Smooth muscle cell (in vitro differentiated cells): ENCODE measurements at regions not wholly inside any gene's neighbourhood (a gene's known extent, or its start where the extent isn't known, plus 50 kb on each side); places are given as distances from the start of the nearest gene placed in this dataset.

Experiments used
- DNase-seq: peaks from one replicate; lab custom pipeline; 2025; ENCODE audit not compliant: unreplicated experiment; lab: John Stamatoyannopoulos, UW
- H2AFZ ChIP-seq: fragments of 200-600 bp; sonication (generic); 2 replicates; pipeline ENCODE4 v1.6.0; 2016; ENCODE audit warnings: antibody characterized with exemption, low read depth, mild to moderate bottlenecking
- H3F3A ChIP-seq: fragments of 200-600 bp; sonication (generic); 2 replicates; pipeline ENCODE4 v1.6.0; 2017; ENCODE audit warnings: antibody characterized with exemption, low read depth
- H3K27ac ChIP-seq: fragments of 200-600 bp; sonication (generic); 2 replicates; pipeline ENCODE4 v1.5.1; 2016; ENCODE audit warnings: low read depth, mild to moderate bottlenecking
- H3K27me3 ChIP-seq: fragments of 200-600 bp; sonication (generic); 2 replicates; pipeline ENCODE4 v1.6.1; 2016; ENCODE audit warnings: low read depth, mild to moderate bottlenecking
- H3K36me3 ChIP-seq: fragments of 200-600 bp; sonication (generic); 2 replicates; pipeline ENCODE4 v1.5.1; 2016; ENCODE audit warnings: low read depth
- H3K4me1 ChIP-seq: fragments of 200-600 bp; sonication (generic); 2 replicates; pipeline ENCODE4 v1.5.1; 2016; ENCODE audit warnings: low read depth
- H3K4me2 ChIP-seq: fragments of 200-600 bp; sonication (generic); 2 replicates; pipeline ENCODE4 v1.6.0; 2016; ENCODE audit warnings: mild to moderate bottlenecking
- H3K4me3 ChIP-seq: fragments of 200-600 bp; sonication (generic); 2 replicates; pipeline ENCODE4 v1.5.1; 2016; ENCODE audit warnings: mild to moderate bottlenecking
- H3K79me2 ChIP-seq: fragments of 200-600 bp; sonication (generic); 2 replicates; pipeline ENCODE4 v1.6.0; 2016; ENCODE audit warnings: low read depth, mild to moderate bottlenecking
- H3K9ac ChIP-seq: fragments of 200-600 bp; sonication (generic); 2 replicates; pipeline ENCODE4 v1.6.0; 2016; ENCODE audit warnings: low read depth
- H3K9me3 ChIP-seq: fragments of 200-600 bp; sonication (generic); replicated peaks from 2 replicates; pipeline ENCODE4 v1.5.1; 2016; ENCODE audit warnings: low read depth
- H4K20me1 ChIP-seq: fragments of 200-600 bp; sonication (generic); 2 replicates; pipeline ENCODE4 v1.6.0; 2016; ENCODE audit warnings: low read depth
- WGBS: methylation state at CpG from one replicate; pipeline ENCODE4 v1.1.7; 2016; ENCODE audit warnings: low lambda C conversion rate; 5-methylcytosine and 5-hydroxymethylcytosine counted together
- TF ChIP-seq, protein P1 (sequence below): fragments of 200-600 bp; sonication (generic); IDR thresholded peaks from 2 replicates; pipeline ENCODE4 v1.5.1; 2017; ENCODE audit warnings: borderline replicate concordance, mild to moderate bottlenecking, antibody characterized with exemption; ENCODE audit not compliant: insufficient read depth, poor library complexity, severe bottlenecking

DNA sequence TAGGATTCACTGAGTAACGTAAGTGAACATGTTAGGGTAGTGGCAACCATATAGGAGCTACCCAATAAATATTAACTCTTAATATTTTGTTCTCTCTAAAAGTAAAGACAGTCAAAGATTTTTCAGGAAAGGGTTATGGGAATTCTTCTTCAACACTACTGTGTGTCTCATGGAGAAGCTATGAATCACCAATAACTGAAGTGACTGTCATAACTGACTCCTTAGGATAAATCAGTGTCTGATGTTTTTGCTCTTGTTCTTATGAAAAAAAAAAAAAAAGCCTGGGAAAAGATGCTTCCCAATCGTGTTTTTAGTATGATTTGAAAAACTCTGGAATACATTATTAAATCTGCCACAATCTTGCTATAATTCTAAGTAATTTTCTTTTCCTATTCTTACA, 111.2 kb upstream of the CEP126 start:
- 89% methylated on average over 2 of the region's 2 CpGs for WGBS
- H2AFZ ChIP-seq: no peak overlapping the region

DNA sequence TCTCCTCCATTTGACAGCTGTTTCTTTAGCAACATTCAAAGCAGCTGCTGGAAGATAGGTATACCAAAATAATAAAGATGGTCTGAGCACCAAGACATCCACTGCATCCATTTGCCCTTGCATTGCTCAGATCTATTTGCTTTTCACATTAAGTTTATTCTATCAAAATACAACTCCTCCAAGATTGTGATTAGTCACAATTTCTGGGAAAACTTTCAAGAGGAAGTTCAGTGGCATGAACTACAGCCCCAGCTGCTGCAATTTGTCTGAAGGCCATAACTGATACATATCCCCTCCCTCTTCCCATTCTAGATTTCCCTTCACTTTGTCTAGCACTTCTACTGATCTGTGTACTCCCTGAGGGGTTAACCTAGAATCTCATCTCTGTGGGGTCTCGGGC, 117.5 kb upstream of the CEP126 start:
- no peaks in the 10 kb centered on the region for H3K27me3 ChIP-seq
- H3K9ac ChIP-seq: no peak overlapping the region
- no peaks in the 10 kb centered on the region for H4K20me1 ChIP-seq
- H3K4me2 ChIP-seq: no peak overlapping the region
- no peaks in the 10 kb centered on the region for H3K4me1 ChIP-seq
- 91% methylated on average over 1 of the region's 1 CpG for WGBS
- no peaks in the 10 kb centered on the region for H3K9me3 ChIP-seq
- TF ChIP-seq, protein P1, sequence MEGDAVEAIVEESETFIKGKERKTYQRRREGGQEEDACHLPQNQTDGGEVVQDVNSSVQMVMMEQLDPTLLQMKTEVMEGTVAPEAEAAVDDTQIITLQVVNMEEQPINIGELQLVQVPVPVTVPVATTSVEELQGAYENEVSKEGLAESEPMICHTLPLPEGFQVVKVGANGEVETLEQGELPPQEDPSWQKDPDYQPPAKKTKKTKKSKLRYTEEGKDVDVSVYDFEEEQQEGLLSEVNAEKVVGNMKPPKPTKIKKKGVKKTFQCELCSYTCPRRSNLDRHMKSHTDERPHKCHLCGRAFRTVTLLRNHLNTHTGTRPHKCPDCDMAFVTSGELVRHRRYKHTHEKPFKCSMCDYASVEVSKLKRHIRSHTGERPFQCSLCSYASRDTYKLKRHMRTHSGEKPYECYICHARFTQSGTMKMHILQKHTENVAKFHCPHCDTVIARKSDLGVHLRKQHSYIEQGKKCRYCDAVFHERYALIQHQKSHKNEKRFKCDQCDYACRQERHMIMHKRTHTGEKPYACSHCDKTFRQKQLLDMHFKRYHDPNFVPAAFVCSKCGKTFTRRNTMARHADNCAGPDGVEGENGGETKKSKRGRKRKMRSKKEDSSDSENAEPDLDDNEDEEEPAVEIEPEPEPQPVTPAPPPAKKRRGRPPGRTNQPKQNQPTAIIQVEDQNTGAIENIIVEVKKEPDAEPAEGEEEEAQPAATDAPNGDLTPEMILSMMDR: no peak
- H3F3A ChIP-seq: no peaks in the 10 kb centered on the region
- no peak overlapping the region for H3K27ac ChIP-seq
- H3K4me3 ChIP-seq: no peak overlapping the region
- no peaks in the 10 kb centered on the region for H3K36me3 ChIP-seq
- no peak overlapping the region for H2AFZ ChIP-seq
- H3K79me2 ChIP-seq: no peaks in the 10 kb centered on the region
- DNase-seq: no peak

More for the DNA sequence above, 111.2 kb upstream of the CEP126 start:
- no peaks in the 10 kb centered on the region for H3F3A ChIP-seq
- no peak for DNase-seq
- H3K4me3 ChIP-seq: no peak overlapping the region
- H3K79me2 ChIP-seq: no peaks in the 10 kb centered on the region
- no peaks in the 10 kb centered on the region for H3K9me3 ChIP-seq
- H3K4me1 ChIP-seq: no peaks in the 10 kb centered on the region
- H3K36me3 ChIP-seq: no peaks in the 10 kb centered on the region
- H4K20me1 ChIP-seq: no peaks in the 10 kb centered on the region
- no peaks in the 10 kb centered on the region for H3K27me3 ChIP-seq
- H3K9ac ChIP-seq: no peak overlapping the region
- no peak overlapping the region for H3K4me2 ChIP-seq
- H3K27ac ChIP-seq: no peak overlapping the region
- TF ChIP-seq, protein P1: no peak

DNA sequence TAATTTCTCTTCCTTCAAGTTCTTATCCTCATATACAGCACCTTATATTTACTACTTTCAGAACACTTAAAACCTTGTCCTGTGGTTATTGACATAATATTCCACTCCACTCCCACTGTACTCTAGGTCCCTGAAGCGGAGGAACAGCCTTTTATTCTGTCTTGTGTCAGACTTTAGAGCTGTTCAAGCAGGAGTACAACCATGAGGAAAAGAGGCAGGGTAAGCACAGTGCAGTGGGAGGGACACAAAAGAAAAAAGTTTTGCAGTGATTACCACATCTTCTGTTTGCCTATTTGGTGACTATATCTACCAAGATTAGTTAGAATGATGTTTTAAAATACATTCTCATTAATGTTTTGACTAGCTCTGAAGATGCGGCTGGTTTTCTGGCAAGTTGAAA, 122.0 kb upstream of the CEP126 start:
- peak overlapping the region; percentile 40 for H2AFZ ChIP-seq
- no peak overlapping the region for H3K27ac ChIP-seq
- H3K9ac ChIP-seq: no peak overlapping the region
- H3K4me3 ChIP-seq: no peak overlapping the region
- H3K36me3 ChIP-seq: no peaks in the 10 kb centered on the region
- no peaks in the 10 kb centered on the region for H3K79me2 ChIP-seq
- DNase-seq: no peak
- no peaks in the 10 kb centered on the region for H3K4me1 ChIP-seq
- H3K4me2 ChIP-seq: peak overlapping the region; percentile 15
- H3F3A ChIP-seq: no peaks in the 10 kb centered on the region
- no peaks in the 10 kb centered on the region for H4K20me1 ChIP-seq
- TF ChIP-seq, protein P1: no peak
- no peaks in the 10 kb centered on the region for H3K27me3 ChIP-seq
- 80% methylated on average over 2 of the region's 2 CpGs for WGBS
- H3K9me3 ChIP-seq: no peaks in the 10 kb centered on the region

DNA sequence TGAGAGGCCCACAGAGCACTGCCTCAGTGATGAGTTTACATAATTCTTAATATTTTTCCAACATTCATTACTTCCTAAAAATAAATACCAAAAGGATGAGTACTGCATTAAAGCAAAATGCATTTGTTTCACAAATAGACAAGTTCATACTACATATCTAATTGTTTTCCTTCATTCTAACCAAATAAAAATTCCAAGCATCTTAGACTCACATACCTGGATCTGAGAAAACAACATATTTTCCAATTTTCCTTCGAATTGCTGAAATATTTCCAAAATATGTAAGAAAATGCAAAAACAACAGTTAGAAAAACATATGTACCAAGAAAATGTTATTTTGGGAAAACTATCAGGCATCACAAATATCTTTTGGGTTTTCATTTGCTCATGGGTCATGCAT, 127.9 kb upstream of the CEP126 start:
- Histone ChIP-seq H3F3A (no peaks in the 10 kb centered on the region), H3K4me2 (no peak overlapping the region), H3K27ac (no peak overlapping the region), H3K4me3 (no peak overlapping the region), H2AFZ (no peak overlapping the region), H3K4me1 (no peaks in the 10 kb centered on the region), H3K79me2 (no peaks in the 10 kb centered on the region), H3K9ac (no peak overlapping the region), H3K9me3 (no peaks in the 10 kb centered on the region), H3K27me3 (no peaks in the 10 kb centered on the region), H3K36me3 (no peaks in the 10 kb centered on the region), H4K20me1 (no peaks in the 10 kb centered on the region)
- TF ChIP-seq, protein P1: no peak
- DNase-seq: no peak
- 79% methylated on average over 1 of the region's 1 CpG for WGBS
